ENCODE measurements at regions not wholly inside any gene's neighbourhood (a gene's known extent, or its start where the extent isn't known, plus 50 kb on each side); places are given as distances from the start of the nearest gene placed in this dataset.

GRCh38 chrY:21287769-21288168 lies 223.4 kb upstream of the RBMY1B start:
- ATAC-seq (ENCODE audit: low FRiP score in 2 of 2) (no peak), DNase-seq (no peak)
- Histone ChIP-seq H3K9me3 (no peaks in the 10 kb centered on the region), H3K27me3 (no peaks in the 10 kb centered on the region), H3K27ac (no peak overlapping the region), H3K36me3 (no peaks in the 10 kb centered on the region), H3K4me3 (no peak overlapping the region), H3K4me1 (no peaks in the 10 kb centered on the region)
- 79% methylated on average over 3 of the region's 4 CpGs; no CpG with 5 or more reads in 1 of the 2 donors for WGBS, 2 donors
- TF ChIP-seq POLR2AphosphoS5 (IDR thresholded peaks at IDR 0.05) (no peak), POLR2A (IDR thresholded peaks at IDR 0.05) (no peak), EP300 (IDR thresholded peaks at IDR 0.05) (no peak)
- TF ChIP-seq, protein P1, sequence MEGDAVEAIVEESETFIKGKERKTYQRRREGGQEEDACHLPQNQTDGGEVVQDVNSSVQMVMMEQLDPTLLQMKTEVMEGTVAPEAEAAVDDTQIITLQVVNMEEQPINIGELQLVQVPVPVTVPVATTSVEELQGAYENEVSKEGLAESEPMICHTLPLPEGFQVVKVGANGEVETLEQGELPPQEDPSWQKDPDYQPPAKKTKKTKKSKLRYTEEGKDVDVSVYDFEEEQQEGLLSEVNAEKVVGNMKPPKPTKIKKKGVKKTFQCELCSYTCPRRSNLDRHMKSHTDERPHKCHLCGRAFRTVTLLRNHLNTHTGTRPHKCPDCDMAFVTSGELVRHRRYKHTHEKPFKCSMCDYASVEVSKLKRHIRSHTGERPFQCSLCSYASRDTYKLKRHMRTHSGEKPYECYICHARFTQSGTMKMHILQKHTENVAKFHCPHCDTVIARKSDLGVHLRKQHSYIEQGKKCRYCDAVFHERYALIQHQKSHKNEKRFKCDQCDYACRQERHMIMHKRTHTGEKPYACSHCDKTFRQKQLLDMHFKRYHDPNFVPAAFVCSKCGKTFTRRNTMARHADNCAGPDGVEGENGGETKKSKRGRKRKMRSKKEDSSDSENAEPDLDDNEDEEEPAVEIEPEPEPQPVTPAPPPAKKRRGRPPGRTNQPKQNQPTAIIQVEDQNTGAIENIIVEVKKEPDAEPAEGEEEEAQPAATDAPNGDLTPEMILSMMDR (IDR thresholded peaks at IDR 0.05), result no peak

DNA sequence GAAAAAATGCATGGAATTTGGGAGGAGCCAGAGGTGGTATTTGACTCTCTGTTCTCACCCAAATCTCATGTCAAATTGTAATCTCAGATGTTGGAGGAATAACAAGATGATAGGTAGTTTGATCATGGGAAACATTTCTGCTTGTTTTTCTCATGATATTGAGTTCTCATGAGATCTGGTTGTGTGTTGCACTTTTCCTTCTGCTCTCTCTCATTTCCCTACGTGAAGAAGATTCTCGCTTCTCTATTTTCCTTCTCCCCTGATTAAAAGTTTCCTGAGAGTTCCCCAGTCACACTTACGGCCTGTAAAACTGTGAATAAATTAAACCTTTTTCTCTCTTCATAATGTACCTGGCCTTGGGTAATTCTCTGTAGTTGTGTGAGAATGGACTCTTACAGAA lies 222.2 kb upstream of the RBMY1B start:
- H3K4me3 ChIP-seq, result no peak overlapping the region
- DNase-seq (no peak), ATAC-seq (ENCODE audit: low FRiP score in 2 of 2) (no peak)
- no peaks in the 10 kb centered on the region for H3K4me1 ChIP-seq
- 69% methylated on average over 3 of the region's 3 CpGs; no CpG with 5 or more reads in 1 of the 2 donors for WGBS, 2 donors
- TF ChIP-seq, protein P1 (IDR thresholded peaks at IDR 0.05), result no peak
- TF ChIP-seq EP300 (IDR thresholded peaks at IDR 0.05) (no peak), POLR2AphosphoS5 (IDR thresholded peaks at IDR 0.05) (no peak), POLR2A (IDR thresholded peaks at IDR 0.05) (no peak)
- no peaks in the 10 kb centered on the region for H3K9me3 ChIP-seq
- no peaks in the 10 kb centered on the region for H3K27me3 ChIP-seq
- no peaks in the 10 kb centered on the region for H3K36me3 ChIP-seq
- H3K27ac ChIP-seq, result no peak overlapping the region

GRCh38 chrY:21295206-21295605 lies 215.9 kb upstream of the RBMY1B start:
- no peak overlapping the region for H3K27ac ChIP-seq
- no peak for ATAC-seq (ENCODE audit: low FRiP score in 2 of 2)
- H3K36me3 ChIP-seq, result no peaks in the 10 kb centered on the region
- no peak for DNase-seq
- H3K9me3 ChIP-seq, result no peaks in the 10 kb centered on the region
- H3K4me3 ChIP-seq, result no peak overlapping the region
- H3K4me1 ChIP-seq, result no peaks in the 10 kb centered on the region
- WGBS, 2 donors, result 60% methylated on average over 2 of the region's 2 CpGs; no CpG with 5 or more reads in 1 of the 2 donors
- H3K27me3 ChIP-seq, result no peaks in the 10 kb centered on the region
- TF ChIP-seq EP300 (IDR thresholded peaks at IDR 0.05), result no peak
- no peak for TF ChIP-seq POLR2A (IDR thresholded peaks at IDR 0.05)
- no peak for TF ChIP-seq POLR2AphosphoS5 (IDR thresholded peaks at IDR 0.05)
- TF ChIP-seq, protein P1 (IDR thresholded peaks at IDR 0.05), result no peak

DNA sequence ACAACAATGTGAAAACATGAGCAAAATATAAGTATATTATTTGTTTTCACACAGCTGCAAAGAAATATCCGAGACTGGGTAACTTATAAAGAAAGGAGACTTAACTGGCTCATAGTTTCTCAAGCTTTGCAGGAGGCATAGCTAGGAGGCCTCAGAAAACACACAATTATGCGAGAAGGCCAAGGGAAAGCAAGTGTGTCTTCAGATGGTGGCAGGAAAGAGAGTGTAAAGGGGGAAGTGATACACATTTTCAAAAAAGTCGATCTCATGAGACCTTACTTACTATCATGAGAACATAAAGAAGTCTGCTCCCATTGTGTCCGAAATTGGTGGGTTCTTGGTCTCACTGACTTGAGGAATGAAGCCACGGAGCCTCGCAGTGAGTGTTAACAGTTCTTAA lies 208.9 kb upstream of the RBMY1B start:
- H3K4me1 ChIP-seq, result no peaks in the 10 kb centered on the region
- no peak overlapping the region for H3K27ac ChIP-seq
- ATAC-seq (ENCODE audit: low FRiP score in 2 of 2) (no peak), DNase-seq (no peak)
- TF ChIP-seq POLR2AphosphoS5 (IDR thresholded peaks at IDR 0.05), result no peak
- no peak for TF ChIP-seq EP300 (IDR thresholded peaks at IDR 0.05)
- TF ChIP-seq, protein P1 (IDR thresholded peaks at IDR 0.05), result no peak
- TF ChIP-seq POLR2A (IDR thresholded peaks at IDR 0.05), result no peak
- WGBS, 2 donors, result 72% methylated on average over 6 of the region's 6 CpGs; no CpG with 5 or more reads in 1 of the 2 donors
- no peak overlapping the region for H3K4me3 ChIP-seq
- no peaks in the 10 kb centered on the region for H3K27me3 ChIP-seq
- no peaks in the 10 kb centered on the region for H3K36me3 ChIP-seq
- no peaks in the 10 kb centered on the region for H3K9me3 ChIP-seq

DNA sequence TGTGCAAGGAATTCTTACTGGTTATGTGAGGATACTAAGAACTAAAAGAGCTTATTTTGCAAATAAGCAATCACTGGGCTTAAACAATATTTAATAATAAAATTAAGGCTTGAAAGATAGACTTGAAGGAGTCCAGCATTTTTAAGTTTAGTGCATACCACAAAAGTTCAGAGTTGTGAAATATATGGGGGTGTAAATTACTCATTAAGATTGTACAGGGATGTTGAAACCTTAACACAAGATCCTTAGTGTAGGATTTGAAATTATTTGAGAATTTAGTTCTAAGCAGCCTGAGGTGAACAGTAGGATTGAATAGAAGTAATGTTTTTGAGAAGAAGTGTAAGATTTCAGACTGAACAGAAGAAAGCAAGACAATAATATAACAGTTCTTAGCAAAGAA lies 195.8 kb upstream of the RBMY1B start:
- H3K4me3 ChIP-seq, result no peak overlapping the region
- DNase-seq, result no peak
- no peaks in the 10 kb centered on the region for H3K4me1 ChIP-seq
- no peak overlapping the region for H3K27ac ChIP-seq
- no peaks in the 10 kb centered on the region for H3K36me3 ChIP-seq
- no peaks in the 10 kb centered on the region for H3K9me3 ChIP-seq
- no peaks in the 10 kb centered on the region for H3K27me3 ChIP-seq
- TF ChIP-seq POLR2A (IDR thresholded peaks at IDR 0.05), result no peak
- TF ChIP-seq, protein P1 (IDR thresholded peaks at IDR 0.05), result no peak
- TF ChIP-seq POLR2AphosphoS5 (IDR thresholded peaks at IDR 0.05), result no peak
- no peak for TF ChIP-seq EP300 (IDR thresholded peaks at IDR 0.05)
- ATAC-seq (ENCODE audit: low FRiP score in 2 of 2), result no peak

Data from upper lobe of left lung (tissue), 6 donors.